ENCODE measurements at regions not wholly inside any gene's neighbourhood (a gene's known extent, or its start where the extent isn't known, plus 50 kb on each side); places are given as distances from the start of the nearest gene placed in this dataset.

- H3K9me2 ChIP-seq (replicated peaks; ENCODE audit: control insufficient read depth, low read length) = no peaks in the 10 kb centered on the region
- H3K79me2 ChIP-seq (ENCODE audit: control insufficient read depth, low read length) = no peaks in the 10 kb centered on the region
- H3K4me2 ChIP-seq (ENCODE audit: low read length) = no peak overlapping the region
- H3K4me1 ChIP-seq (ENCODE audit: control insufficient read depth, low read length) = no peaks in the 10 kb centered on the region
- no peaks in the 10 kb centered on the region for H4K20me1 ChIP-seq (ENCODE audit: control insufficient read depth, insufficient read depth, low read depth, low read length)
- H3K4me3 ChIP-seq (ENCODE audit: low read length) = no peak overlapping the region
- H3F3A ChIP-seq (ENCODE audit: control insufficient read depth, insufficient read depth) = no peaks in the 10 kb centered on the region
- no peak overlapping the region for H3K27ac ChIP-seq (ENCODE audit: low read depth, low read length)
- no peaks in the 10 kb centered on the region for H3K36me3 ChIP-seq (ENCODE audit: control insufficient read depth, low read length)
- no peaks in the 10 kb centered on the region for H3K27me3 ChIP-seq (ENCODE audit: control insufficient read depth, low read length)
- no peaks in the 10 kb centered on the region for H3K9me3 ChIP-seq (ENCODE audit: control insufficient read depth, insufficient read depth, low read length)
- no peak for TF ChIP-seq EZH2phosphoT487 (IDR thresholded peaks at IDR 0.05; ENCODE audit: borderline replicate concordance, low read length)
- TF ChIP-seq CTCF (IDR thresholded peaks at IDR 0.05; ENCODE audit: low read depth, low read length, poor library complexity, severe bottlenecking) = no peak
Measured at GRCh38 chr12:74043343-74043742, 494.3 kb upstream of the ATXN7L3B start.

GRCh38 chr12:74049348-74049747 lies 488.3 kb upstream of the ATXN7L3B start:
- Histone ChIP-seq H3K27ac (ENCODE audit: low read depth, low read length) (no peak overlapping the region), H3K36me3 (ENCODE audit: control insufficient read depth, low read length) (no peaks in the 10 kb centered on the region), H3K4me2 (ENCODE audit: low read length) (no peak overlapping the region), H3K9me2 (replicated peaks; ENCODE audit: control insufficient read depth, low read length) (no peaks in the 10 kb centered on the region), H3K4me3 (ENCODE audit: low read length) (no peak overlapping the region), H3K79me2 (ENCODE audit: control insufficient read depth, low read length) (no peaks in the 10 kb centered on the region), H3K27me3 (ENCODE audit: control insufficient read depth, low read length) (no peaks in the 10 kb centered on the region), H3K4me1 (ENCODE audit: control insufficient read depth, low read length) (no peaks in the 10 kb centered on the region), H4K20me1 (ENCODE audit: control insufficient read depth, insufficient read depth, low read depth, low read length) (no peaks in the 10 kb centered on the region), H3K9me3 (ENCODE audit: control insufficient read depth, insufficient read depth, low read length) (no peaks in the 10 kb centered on the region), H3F3A (ENCODE audit: control insufficient read depth, insufficient read depth) (no peaks in the 10 kb centered on the region)
- TF ChIP-seq EZH2phosphoT487 (IDR thresholded peaks at IDR 0.05; ENCODE audit: borderline replicate concordance, low read length) (no peak), CTCF (IDR thresholded peaks at IDR 0.05; ENCODE audit: low read depth, low read length, poor library complexity, severe bottlenecking) (no peak)

- no peaks in the 10 kb centered on the region for H3K9me3 ChIP-seq (ENCODE audit: control insufficient read depth, insufficient read depth, low read length)
- H3F3A ChIP-seq (ENCODE audit: control insufficient read depth, insufficient read depth) = no peaks in the 10 kb centered on the region
- no peaks in the 10 kb centered on the region for H4K20me1 ChIP-seq (ENCODE audit: control insufficient read depth, insufficient read depth, low read depth, low read length)
- H3K27ac ChIP-seq (ENCODE audit: low read depth, low read length) = no peak overlapping the region
- no peak overlapping the region for H3K4me2 ChIP-seq (ENCODE audit: low read length)
- H3K36me3 ChIP-seq (ENCODE audit: control insufficient read depth, low read length) = no peaks in the 10 kb centered on the region
- no peaks in the 10 kb centered on the region for H3K4me1 ChIP-seq (ENCODE audit: control insufficient read depth, low read length)
- H3K27me3 ChIP-seq (ENCODE audit: control insufficient read depth, low read length) = no peaks in the 10 kb centered on the region
- H3K9me2 ChIP-seq (replicated peaks; ENCODE audit: control insufficient read depth, low read length) = no peaks in the 10 kb centered on the region
- TF ChIP-seq EZH2phosphoT487 (IDR thresholded peaks at IDR 0.05; ENCODE audit: borderline replicate concordance, low read length) = no peak
- no peak for TF ChIP-seq CTCF (IDR thresholded peaks at IDR 0.05; ENCODE audit: low read depth, low read length, poor library complexity, severe bottlenecking)
- H3K4me3 ChIP-seq (ENCODE audit: low read length) = no peak overlapping the region
- H3K79me2 ChIP-seq (ENCODE audit: control insufficient read depth, low read length) = no peaks in the 10 kb centered on the region
Measured at GRCh38 chr12:74051848-74052247, 485.8 kb upstream of the ATXN7L3B start.

GRCh38 chr12:74066476-74066875 lies 471.2 kb upstream of the ATXN7L3B start:
- Histone ChIP-seq H4K20me1 (ENCODE audit: control insufficient read depth, insufficient read depth, low read depth, low read length) (no peaks in the 10 kb centered on the region), H3K4me2 (ENCODE audit: low read length) (no peak overlapping the region), H3K4me1 (ENCODE audit: control insufficient read depth, low read length) (no peaks in the 10 kb centered on the region), H3K36me3 (ENCODE audit: control insufficient read depth, low read length) (no peaks in the 10 kb centered on the region), H3K9me2 (replicated peaks; ENCODE audit: control insufficient read depth, low read length) (no peaks in the 10 kb centered on the region), H3F3A (ENCODE audit: control insufficient read depth, insufficient read depth) (no peaks in the 10 kb centered on the region), H3K4me3 (ENCODE audit: low read length) (no peak overlapping the region), H3K27me3 (ENCODE audit: control insufficient read depth, low read length) (no peaks in the 10 kb centered on the region), H3K27ac (ENCODE audit: low read depth, low read length) (no peak overlapping the region), H3K9me3 (ENCODE audit: control insufficient read depth, insufficient read depth, low read length) (no peaks in the 10 kb centered on the region), H3K79me2 (ENCODE audit: control insufficient read depth, low read length) (no peaks in the 10 kb centered on the region)
- no peak for TF ChIP-seq EZH2phosphoT487 (IDR thresholded peaks at IDR 0.05; ENCODE audit: borderline replicate concordance, low read length)
- TF ChIP-seq CTCF (IDR thresholded peaks at IDR 0.05; ENCODE audit: low read depth, low read length, poor library complexity, severe bottlenecking) = no peak

Data from DOHH2 (cell line).